Common myeloid progenitor, CD34-positive (primary cell): ENCODE measurements at regions not wholly inside any gene's neighbourhood (a gene's known extent, or its start where the extent isn't known, plus 50 kb on each side); places are given as distances from the start of the nearest gene placed in this dataset.
A peak's percentile ranks its signal among the peaks of the same experiment; 100 is the strongest.

ENCODE experiments used
- CTCF ChIA-PET: fragments of 350-600 bp; sonication (Branson Sonifier 250); formaldehyde crosslinking; loops from one replicate; lab custom pipeline; 2021; ENCODE audit warnings: antibody characterized with exemption; lab: Charles Lee
- POLR2A ChIA-PET: fragments of 350-600 bp; sonication (Branson Sonifier 250); formaldehyde crosslinking; loops from one replicate; lab custom pipeline; 2021; ENCODE audit warnings: antibody characterized with exemption; lab: Charles Lee
- DNase-seq, 3 donors: peaks; one replicate each; pipeline versions ENCODE4 v3.0.0 to v3.0.0-alpha.2; 2013
- H3K27ac ChIP-seq, 2 experiments: 1 replicate in 1 of 2; 2 replicates in 1 of 2; pipeline ENCODE4 v1.7.0; 2013; ENCODE audit warnings: inconsistent platforms in 2 of 2, low read length in 2 of 2, mild to moderate bottlenecking in 2 of 2, low read depth in 1 of 2, moderate library complexity in 1 of 2; ENCODE audit not compliant: severe bottlenecking in 2 of 2, insufficient read depth in 1 of 2, poor library complexity in 1 of 2
- H3K27me3 ChIP-seq, 5 experiments: replicated peaks in 2 of 5; 1 replicate in 3 of 5; 2 replicates in 2 of 5; pipeline versions ENCODE4 v1.6.1 to v1.7.0; 2013; ENCODE audit warnings: low read length in 4 of 5, mild to moderate bottlenecking in 2 of 5, moderate library complexity in 2 of 5, inconsistent platforms in 1 of 5; ENCODE audit not compliant: insufficient read depth in 5 of 5, control insufficient read depth in 4 of 5
- H3K36me3 ChIP-seq, 4 experiments: 1 replicate in 2 of 4; 2 replicates in 2 of 4; pipeline versions ENCODE4 v1.6.1 to v1.7.0; 2013; ENCODE audit warnings: low read length in 3 of 4, control low read depth in 1 of 4, mild to moderate bottlenecking in 1 of 4; ENCODE audit not compliant: control insufficient read depth in 4 of 4, insufficient read depth in 4 of 4
- H3K4me1 ChIP-seq, 4 experiments: 1 replicate in 3 of 4; 2 replicates in 1 of 4; pipeline versions ENCODE4 v1.6.1 to v1.7.1; 2013; ENCODE audit warnings: low read length in 3 of 4, mild to moderate bottlenecking in 3 of 4, control low read depth in 1 of 4, inconsistent platforms in 1 of 4, moderate library complexity in 1 of 4; ENCODE audit not compliant: control insufficient read depth in 4 of 4, insufficient read depth in 4 of 4; ENCODE audit errors: control extremely low read depth in 1 of 4
- H3K4me3 ChIP-seq, 7 experiments: 1 replicate in 4 of 7; 2 replicates in 3 of 7; pipeline versions ENCODE4 v1.5.1 to v1.7.0; 2013; ENCODE audit warnings: mild to moderate bottlenecking in 7 of 7, low read length in 6 of 7, moderate library complexity in 6 of 7, inconsistent platforms in 2 of 7, low read depth in 2 of 7, control low read depth in 1 of 7; ENCODE audit not compliant: insufficient read depth in 4 of 7, control insufficient read depth in 1 of 7; ENCODE audit errors: extremely low read depth in 1 of 7
- H3K9me3 ChIP-seq, 5 experiments: 1 replicate in 4 of 5; 2 replicates in 1 of 5; pipeline versions ENCODE4 v1.6.1 to v1.7.1; 2013; ENCODE audit warnings: low read length in 4 of 5, mild to moderate bottlenecking in 2 of 5, inconsistent platforms in 1 of 5, low read depth in 1 of 5, moderate library complexity in 1 of 5; ENCODE audit not compliant: control insufficient read depth in 4 of 5, insufficient read depth in 2 of 5; ENCODE audit errors: control extremely low read depth in 1 of 5
- WGBS: methylation state at CpG from one replicate; pipeline ENCODE4 v1.1.5; 2013; ENCODE audit not compliant: insufficient coverage; 5-methylcytosine and 5-hydroxymethylcytosine counted together

GRCh38 chr13:100904293-100904976 is 229.8 kb upstream of the TMTC4 start:
- CTCF ChIA-PET, result no interaction called here

GRCh38 chr13:100899720-100900316 is 225.2 kb upstream of the TMTC4 start:
- POLR2A ChIA-PET, result no interaction called here
- H3K36me3 ChIP-seq, result no peaks in the 10 kb centered on the region
- peaks cover 0 to 2% (median 0%) of the 10 kb centered on the region in 5 experiments for H3K27me3 ChIP-seq
- CTCF ChIA-PET, result no interaction called here
- no peaks in the 10 kb centered on the region for H3K4me1 ChIP-seq
- no peak overlapping the region for H3K4me3 ChIP-seq
- DNase-seq, result no peak
- H3K27ac ChIP-seq, result no peak overlapping the region
- WGBS, result 76% methylated on average over 5 of the region's 5 CpGs
- H3K9me3 ChIP-seq, result no peaks in the 10 kb centered on the region

More at GRCh38 chr13:100904293-100904976, 229.8 kb upstream of the TMTC4 start:
- Histone ChIP-seq H3K27me3 (peaks cover 0 to 2% (median 0%) of the 10 kb centered on the region in 5 experiments), H3K27ac (no peak overlapping the region), H3K4me1 (no peaks in the 10 kb centered on the region), H3K9me3 (no peaks in the 10 kb centered on the region), H3K4me3 (no peak overlapping the region), H3K36me3 (no peaks in the 10 kb centered on the region)
- POLR2A ChIA-PET, result no interaction called here
- DNase-seq, result no peak
- 58% methylated on average over 2 of the region's 3 CpGs for WGBS

- no CpG with 5 or more reads among the region's 1 CpG for WGBS
- DNase-seq, result no peak
- Histone ChIP-seq H3K9me3 (no peaks in the 10 kb centered on the region), H3K27ac (no peak overlapping the region), H3K36me3 (no peaks in the 10 kb centered on the region), H3K4me1 (no peaks in the 10 kb centered on the region), H3K4me3 (no peak overlapping the region), H3K27me3 (peaks cover 0 to 2% (median 0%) of the 10 kb centered on the region in 5 experiments)
- CTCF ChIA-PET, result no interaction called here
- POLR2A ChIA-PET, result no interaction called here
Measured at GRCh38 chr13:100898431-100898830, 223.8 kb upstream of the TMTC4 start.

- Histone ChIP-seq H3K27me3 (peaks cover 0 to 2% (median 0%) of the 10 kb centered on the region in 5 experiments), H3K9me3 (no peaks in the 10 kb centered on the region), H3K4me1 (no peaks in the 10 kb centered on the region), H3K36me3 (no peaks in the 10 kb centered on the region), H3K27ac (no peak overlapping the region), H3K4me3 (no peak overlapping the region)
- ChIA-PET CTCF (no interaction called here), POLR2A (no interaction called here)
- DNase-seq, result no peak
- WGBS, result 88% methylated on average over 1 of the region's 2 CpGs
Measured at GRCh38 chr13:100895651-100896050, 221.1 kb upstream of the TMTC4 start.

GRCh38 chr13:100892981-100893380 is 218.4 kb upstream of the TMTC4 start:
- CTCF ChIA-PET, result no interaction called here
- Histone ChIP-seq H3K36me3 (no peaks in the 10 kb centered on the region), H3K9me3 (peaks cover 0 to 2% (median 0%) of the 10 kb centered on the region in 5 experiments), H3K27ac (no peak overlapping the region), H3K4me3 (no peak overlapping the region), H3K4me1 (peaks cover 0 to under 1% (median 0%) of the 10 kb centered on the region in 4 experiments), H3K27me3 (no peaks in the 10 kb centered on the region)
- POLR2A ChIA-PET, result no interaction called here
- 73% methylated on average over 2 of the region's 2 CpGs for WGBS
- DNase-seq, result no peak

- H3K4me3 ChIP-seq, result no peak overlapping the region
- peaks cover 0 to 2% (median 0%) of the 10 kb centered on the region in 5 experiments for H3K9me3 ChIP-seq
- DNase-seq, result no peak
- ChIA-PET POLR2A (no interaction called here), CTCF (no interaction called here)
- no peaks in the 10 kb centered on the region for H3K36me3 ChIP-seq
- no peaks in the 10 kb centered on the region for H3K27me3 ChIP-seq
- no peak overlapping the region for H3K27ac ChIP-seq
- H3K4me1 ChIP-seq, result peaks cover 0 to 9% (median 2%) of the 10 kb centered on the region in 4 experiments
- WGBS, result 95% methylated on average over 3 of the region's 3 CpGs
Measured at GRCh38 chr13:100890645-100891044, 216.1 kb upstream of the TMTC4 start.

GRCh38 chr13:100887729-100888151 is 213.1 kb upstream of the TMTC4 start:
- DNase-seq, result peak in 2 of 3 donors; percentile 5 to 28
- POLR2A ChIA-PET, result no interaction called here
- Histone ChIP-seq H3K4me1 (peaks cover 0 to 9% (median 2%) of the 10 kb centered on the region in 4 experiments), H3K4me3 (no peak overlapping the region), H3K9me3 (peaks cover 0 to 2% (median 0%) of the 10 kb centered on the region in 5 experiments), H3K27me3 (no peaks in the 10 kb centered on the region), H3K27ac (no peak overlapping the region), H3K36me3 (no peaks in the 10 kb centered on the region)
- 60% methylated on average over 1 of the region's 1 CpG for WGBS
- CTCF ChIA-PET, result no interaction called here
